Bronchial epithelial cell (primary cell): ENCODE measurements at regions not wholly inside any gene's neighbourhood (a gene's known extent, or its start where the extent isn't known, plus 50 kb on each side); places are given as distances from the start of the nearest gene placed in this dataset.

ENCODE experiments used
- DNase-seq: peaks from one replicate; pipeline ENCODE4 v3.0.0-alpha.2; 2010; ENCODE audit warnings: low read depth
- FAIRE-seq: peaks from 2 replicates; lab custom pipeline; 2011; peaks lifted over from hg19 to GRCh38; lab: Jason Lieb, UNC
- H3K27me3 ChIP-seq: 2 replicates; pipeline ENCODE4 v1.5.1; 2011; ENCODE audit warnings: low read length; ENCODE audit not compliant: control insufficient read depth, insufficient read depth
- H3K36me3 ChIP-seq: 2 replicates; pipeline ENCODE4 v1.5.1; 2011; ENCODE audit warnings: low read length; ENCODE audit not compliant: control insufficient read depth, insufficient read depth
- H3K4me3 ChIP-seq: 2 replicates; pipeline ENCODE4 v1.5.1; 2011; ENCODE audit warnings: mild to moderate bottlenecking, low read depth, low read length, control low read depth
- CTCF ChIP-seq: IDR thresholded peaks from 2 replicates; pipeline ENCODE4 v1.5.1; 2011; ENCODE audit warnings: mild to moderate bottlenecking, moderate library complexity, low read length, control low read depth, inconsistent platforms; ENCODE audit not compliant: insufficient read depth, severe bottlenecking

GRCh38 chr7:112556633-112557032 is 75.8 kb downstream of the LSMEM1 start:
- Histone ChIP-seq H3K27me3 (no peaks in the 10 kb centered on the region), H3K36me3 (no peaks in the 10 kb centered on the region), H3K4me3 (no peak overlapping the region)
- FAIRE-seq = no peak
- DNase-seq = peak; percentile 93
- TF ChIP-seq CTCF = no peak

GRCh38 chr7:112566442-112567324 is 85.9 kb downstream of the LSMEM1 start:
- Histone ChIP-seq H3K27me3 (no peaks in the 10 kb centered on the region), H3K4me3 (no peak overlapping the region), H3K36me3 (no peaks in the 10 kb centered on the region)
- no peak for TF ChIP-seq CTCF
- FAIRE-seq = no peak
- no peak for DNase-seq

GRCh38 chr7:112567388-112567787 is 86.6 kb downstream of the LSMEM1 start:
- no peak for TF ChIP-seq CTCF
- FAIRE-seq (no peak), DNase-seq (no peak)
- Histone ChIP-seq H3K27me3 (no peaks in the 10 kb centered on the region), H3K4me3 (no peak overlapping the region), H3K36me3 (no peaks in the 10 kb centered on the region)

- FAIRE-seq (no peak), DNase-seq (peak; percentile 21)
- peak; percentile 34 for TF ChIP-seq CTCF
- Histone ChIP-seq H3K27me3 (no peaks in the 10 kb centered on the region), H3K36me3 (no peaks in the 10 kb centered on the region), H3K4me3 (no peak overlapping the region)
Observed at GRCh38 chr7:112571852-112572607, 91.2 kb downstream of the LSMEM1 start.

GRCh38 chr7:112572669-112573301 is 92.0 kb downstream of the LSMEM1 start:
- Histone ChIP-seq H3K4me3 (no peak overlapping the region), H3K36me3 (no peaks in the 10 kb centered on the region), H3K27me3 (no peaks in the 10 kb centered on the region)
- no peak for TF ChIP-seq CTCF
- DNase-seq = peak; percentile 30
- FAIRE-seq = no peak
